RWPE1 (cell line): ENCODE measurements at regions not wholly inside any gene's neighbourhood (a gene's known extent, or its start where the extent isn't known, plus 50 kb on each side); places are given as distances from the start of the nearest gene placed in this dataset.

Source experiments
- CTCF ChIA-PET: fragments of 350-600 bp; sonication (Branson Sonifier 250); formaldehyde crosslinking; extraction: SDS; loops from one replicate; lab custom pipeline; 2021; lab: Yijun Ruan, JAX
- POLR2A ChIA-PET: fragments of 400-600 bp; formaldehyde crosslinking; extraction: SDS; loops from one replicate; lab custom pipeline; 2020; ENCODE audit warnings: antibody characterized with exemption; ENCODE audit not compliant: low non-redundant PET; lab: Yijun Ruan, JAX
- DNase-seq: peaks from one replicate; pipeline ENCODE4 v3.0.0; 2012; ENCODE audit warnings: low spot score
- H3K27ac ChIP-seq: fragments of 450-650 bp; 2 replicates; pipeline ENCODE4 v1.5.1; 2017
- CTCF ChIP-seq: fragments of 450-650 bp; conservative IDR thresholded peaks from 2 replicates; pipeline ENCODE4 v1.5.1; 2017; ENCODE audit warnings: low read depth, mild to moderate bottlenecking

- ChIA-PET CTCF (no interaction called here), POLR2A (no interaction called here)
- no peak overlapping the region for H3K27ac ChIP-seq
- no peak for DNase-seq
- TF ChIP-seq CTCF, result no peak
Measured at GRCh38 chr3:117074826-117075225, 365.2 kb downstream of the TUSC7 start.

- ChIA-PET POLR2A (no interaction called here), CTCF (interaction anchor here (0.7 kb wide), 1 partner anchor 29 kb away, joined by 3 read pairs; no protein-coding TSS in a partner anchor)
- TF ChIP-seq CTCF, result no peak
- DNase-seq, result no peak
- H3K27ac ChIP-seq, result no peak overlapping the region
Measured at GRCh38 chr3:117079997-117080396, 370.4 kb downstream of the TUSC7 start.

- ChIA-PET CTCF (no interaction called here), POLR2A (no interaction called here)
- no peak overlapping the region for H3K27ac ChIP-seq
- no peak for DNase-seq
- no peak for TF ChIP-seq CTCF
Measured at GRCh38 chr3:117080872-117081271, 371.3 kb downstream of the TUSC7 start.

GRCh38 chr3:117084277-117084676 lies 374.7 kb downstream of the TUSC7 start:
- no peak overlapping the region for H3K27ac ChIP-seq
- DNase-seq, result no peak
- ChIA-PET CTCF (no interaction called here), POLR2A (no interaction called here)
- TF ChIP-seq CTCF, result no peak

GRCh38 chr3:117084739-117085270 lies 375.2 kb downstream of the TUSC7 start:
- TF ChIP-seq CTCF, result no peak
- DNase-seq, result no peak
- no peak overlapping the region for H3K27ac ChIP-seq
- CTCF ChIA-PET, result interaction anchor here (0.5 kb wide), 1 partner anchor 16 kb away, joined by 4 read pairs; no protein-coding TSS in a partner anchor
- POLR2A ChIA-PET, result no interaction called here

GRCh38 chr3:117091676-117092075 lies 382.1 kb downstream of the TUSC7 start:
- TF ChIP-seq CTCF, result no peak
- DNase-seq, result no peak
- no peak overlapping the region for H3K27ac ChIP-seq
- POLR2A ChIA-PET, result no interaction called here
- CTCF ChIA-PET, result no interaction called here

- DNase-seq, result no peak
- TF ChIP-seq CTCF, result no peak
- ChIA-PET POLR2A (no interaction called here), CTCF (no interaction called here)
- H3K27ac ChIP-seq, result no peak overlapping the region
Measured at GRCh38 chr3:117096549-117096948, 387.0 kb downstream of the TUSC7 start.
